T-helper 17 cell (primary cell): ENCODE measurements at regions not wholly inside any gene's neighbourhood (a gene's known extent, or its start where the extent isn't known, plus 50 kb on each side); places are given as distances from the start of the nearest gene placed in this dataset.

Source experiments
- ATAC-seq: fragments of 150-1000 bp; cut with Tn5 transposase; 2 replicates; pipeline ENCODE4 v1.10.0; 2021; ENCODE audit warnings: mild to moderate bottlenecking, moderate library complexity
- DNase-seq, 3 donors: peaks; one replicate each; pipeline versions ENCODE4 v3.0.0 to v3.0.0-alpha.2; 2020 to 2021
- H3K9me3 ChIP-seq: one replicate; pipeline ENCODE4 v1.7.0; 2013; ENCODE audit warnings: low read length, mild to moderate bottlenecking; ENCODE audit not compliant: control insufficient read depth, poor library complexity, severe bottlenecking
- H3K27ac Mint-ChIP-seq: one replicate; pipeline ENCODE4 v1.8.0; 2022; ENCODE audit warnings: mild to moderate bottlenecking, moderate library complexity, mixed read lengths
- H3K27me3 Mint-ChIP-seq: one replicate; pipeline ENCODE4 v1.8.0; 2022; ENCODE audit warnings: mixed read lengths
- H3K36me3 Mint-ChIP-seq: one replicate; pipeline ENCODE4 v1.8.0; 2022; ENCODE audit warnings: low read depth, mixed read lengths
- H3K4me1 Mint-ChIP-seq: one replicate; pipeline ENCODE4 v1.8.0; 2022; ENCODE audit warnings: mild to moderate bottlenecking, mixed read lengths
- H3K4me3 Mint-ChIP-seq: one replicate; pipeline ENCODE4 v1.8.0; 2022; ENCODE audit warnings: mild to moderate bottlenecking, moderate library complexity, mixed read lengths

DNA sequence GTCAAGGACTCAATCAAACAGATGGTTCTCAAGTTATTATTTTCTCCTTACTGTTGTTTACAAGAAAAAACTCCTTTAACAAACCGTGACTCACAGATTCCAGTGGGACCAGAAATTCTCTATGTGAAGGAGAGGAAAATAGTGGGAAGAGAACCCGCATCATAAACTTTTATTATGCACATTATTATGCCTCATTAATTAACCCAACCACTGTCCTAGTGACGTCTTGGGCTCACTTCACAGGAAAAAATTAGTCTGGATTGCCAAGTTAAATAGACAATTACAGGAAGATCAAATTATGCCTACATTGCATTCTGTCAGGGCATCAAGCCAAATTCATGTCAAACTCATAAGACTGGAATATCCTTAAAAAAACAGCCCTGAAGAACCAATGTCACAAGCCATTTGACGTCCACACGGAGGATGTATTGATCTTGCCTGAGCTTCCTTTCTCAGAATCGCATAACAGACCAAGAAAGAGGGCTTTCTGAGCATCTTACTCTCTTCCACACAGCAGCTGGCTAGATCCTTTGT lies 347.8 kb downstream of the DUSP10 start:
- Mint-ChIP-seq H3K4me1 (no peaks in the 10 kb centered on the region), H3K27me3 (peaks cover 5% of the 10 kb centered on the region), H3K36me3 (no peaks in the 10 kb centered on the region), H3K27ac (no peak overlapping the region), H3K4me3 (no peak overlapping the region)
- ATAC-seq: no peak
- DNase-seq: no peak
- H3K9me3 ChIP-seq: no peaks in the 10 kb centered on the region

DNA sequence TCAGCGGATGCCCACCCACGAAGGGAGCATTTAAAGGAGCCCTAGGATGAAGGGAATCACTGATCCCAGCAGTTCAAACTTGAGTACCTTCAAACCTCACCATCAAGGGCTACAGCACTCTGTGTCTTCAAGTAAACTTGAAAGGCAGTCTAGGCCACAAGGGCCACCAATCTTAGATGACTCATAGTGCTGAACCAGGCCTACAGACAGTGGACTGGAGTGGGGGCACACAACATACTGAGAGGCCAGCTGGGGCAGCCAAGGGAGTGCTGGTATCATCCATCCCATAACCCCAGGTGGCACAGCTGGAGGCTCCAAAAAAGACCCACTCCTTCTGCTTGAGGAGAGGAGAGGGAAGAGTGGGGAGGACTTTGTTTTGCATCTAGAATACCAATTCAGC lies 345.4 kb downstream of the DUSP10 start:
- no peaks in the 10 kb centered on the region for H3K4me1 Mint-ChIP-seq
- no peak overlapping the region for H3K27ac Mint-ChIP-seq
- no peaks in the 10 kb centered on the region for H3K9me3 ChIP-seq
- H3K4me3 Mint-ChIP-seq: no peak overlapping the region
- no peaks in the 10 kb centered on the region for H3K36me3 Mint-ChIP-seq
- DNase-seq (no peak), ATAC-seq (no peak)
- H3K27me3 Mint-ChIP-seq: peaks cover 5% of the 10 kb centered on the region

DNA sequence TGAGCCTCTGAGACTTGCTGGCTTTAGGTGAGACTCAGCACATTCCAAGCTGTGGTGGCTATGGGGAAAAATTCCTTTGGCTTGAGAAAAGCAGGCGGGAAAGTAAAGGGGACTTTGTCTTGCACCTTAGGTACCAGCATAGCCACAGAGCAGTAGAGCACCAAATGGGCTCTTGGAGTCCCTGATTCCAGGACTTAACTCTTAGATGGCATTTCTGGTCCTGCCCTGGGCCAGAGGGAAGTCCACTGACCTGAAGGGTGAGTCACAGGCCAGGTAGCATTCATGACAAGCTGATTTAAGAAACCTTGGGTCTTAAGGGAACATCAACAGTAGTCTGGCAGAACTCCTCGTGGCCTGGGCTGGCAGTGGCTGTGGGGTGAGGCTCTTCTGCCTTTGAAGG lies 344.7 kb downstream of the DUSP10 start:
- Mint-ChIP-seq H3K4me1 (no peaks in the 10 kb centered on the region), H3K27ac (no peak overlapping the region), H3K36me3 (no peaks in the 10 kb centered on the region), H3K4me3 (no peak overlapping the region), H3K27me3 (peaks cover 5% of the 10 kb centered on the region)
- ATAC-seq (no peak), DNase-seq (no peak)
- H3K9me3 ChIP-seq: no peaks in the 10 kb centered on the region

GRCh38 chr1:221397606-221398005 lies 344.3 kb downstream of the DUSP10 start:
- ATAC-seq: no peak
- H3K4me1 Mint-ChIP-seq: no peaks in the 10 kb centered on the region
- no peaks in the 10 kb centered on the region for H3K36me3 Mint-ChIP-seq
- H3K9me3 ChIP-seq: no peaks in the 10 kb centered on the region
- no peak for DNase-seq
- peaks cover 5% of the 10 kb centered on the region for H3K27me3 Mint-ChIP-seq
- no peak overlapping the region for H3K27ac Mint-ChIP-seq
- H3K4me3 Mint-ChIP-seq: no peak overlapping the region

DNA sequence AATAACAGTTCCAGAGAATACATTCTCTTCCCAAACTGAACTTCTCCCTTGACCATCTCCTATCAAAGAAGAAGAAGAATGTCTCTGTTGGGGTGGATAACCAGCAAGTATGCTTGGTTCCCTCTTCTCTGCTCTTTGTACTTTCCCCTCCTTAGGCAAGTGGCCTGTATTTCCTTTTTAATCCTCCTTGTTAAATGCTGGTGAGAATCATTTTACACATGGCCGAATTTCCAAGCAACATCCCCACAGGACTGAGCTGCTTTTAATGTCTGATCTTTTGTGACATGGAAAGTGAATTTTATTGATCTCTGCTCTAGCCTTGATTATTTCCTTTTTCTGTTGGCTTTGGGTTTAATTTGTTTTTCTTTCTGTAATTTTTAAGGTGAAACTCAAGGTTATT lies 336.7 kb downstream of the DUSP10 start:
- no peak for DNase-seq

DNA sequence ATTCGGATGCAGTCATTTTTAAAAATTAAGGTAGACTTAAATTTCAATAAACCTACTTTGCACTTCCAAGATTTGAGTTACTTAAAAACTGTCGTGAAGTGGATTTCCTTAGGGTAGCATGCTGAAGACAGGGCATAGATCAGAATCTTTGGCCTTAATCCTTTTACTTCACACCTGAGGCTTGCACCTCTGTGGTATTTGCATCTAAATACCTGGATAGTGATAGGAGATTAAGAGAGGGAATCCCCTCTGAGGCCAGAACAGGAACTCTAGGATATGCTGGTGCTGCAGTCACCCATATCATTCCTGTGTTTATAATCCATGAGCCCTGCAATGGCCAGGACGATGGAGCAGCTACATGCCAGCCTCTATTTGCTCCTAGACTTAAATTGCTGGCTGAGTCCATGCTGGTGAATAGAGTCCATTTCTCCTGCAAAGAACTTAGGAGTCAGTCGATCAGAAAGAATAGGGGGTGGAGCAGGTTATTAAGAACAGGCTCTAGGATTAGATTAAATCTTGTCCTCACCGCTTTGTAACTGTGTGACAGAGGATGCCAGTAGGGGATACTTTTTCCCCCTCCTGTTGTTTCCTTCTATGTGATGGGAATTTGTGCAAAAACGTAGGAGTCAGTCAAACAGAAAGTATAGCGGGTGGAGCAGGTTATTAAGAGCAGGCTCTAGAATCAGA lies 333.6 kb downstream of the DUSP10 start:
- Mint-ChIP-seq H3K27ac (no peak overlapping the region), H3K4me3 (no peak overlapping the region), H3K4me1 (peaks cover 4% of the 10 kb centered on the region), H3K27me3 (peaks cover 40% of the 10 kb centered on the region), H3K36me3 (no peaks in the 10 kb centered on the region)
- H3K9me3 ChIP-seq: peaks cover 3% of the 10 kb centered on the region
- no peak for DNase-seq
- no peak for ATAC-seq

More for the DNA sequence above, 336.7 kb downstream of the DUSP10 start:
- Mint-ChIP-seq H3K27me3 (peaks cover 25% of the 10 kb centered on the region), H3K4me1 (peaks cover 4% of the 10 kb centered on the region), H3K36me3 (no peaks in the 10 kb centered on the region), H3K4me3 (no peak overlapping the region), H3K27ac (no peak overlapping the region)
- no peak for ATAC-seq
- H3K9me3 ChIP-seq: no peaks in the 10 kb centered on the region

DNA sequence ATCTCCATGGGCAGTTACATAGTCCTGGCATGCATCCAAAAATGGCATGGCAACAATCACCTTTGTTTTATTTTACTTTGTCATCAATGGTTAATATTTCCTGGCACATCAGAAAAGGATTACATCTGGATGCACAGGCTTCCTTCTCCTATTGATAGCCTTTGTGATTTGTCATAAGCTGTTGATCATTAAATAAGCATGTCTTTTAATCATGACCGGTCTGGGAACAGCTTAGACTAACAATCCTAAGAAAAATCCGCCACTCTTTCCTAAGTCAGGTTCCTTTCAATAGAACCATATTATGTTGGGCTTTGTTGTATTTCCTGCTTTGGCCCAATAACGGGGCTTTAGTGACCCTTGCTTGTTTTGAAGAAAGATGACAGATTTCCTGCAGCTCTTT lies 330.6 kb downstream of the DUSP10 start:
- no peak for ATAC-seq
- Mint-ChIP-seq H3K27ac (no peak overlapping the region), H3K27me3 (peaks cover 49% of the 10 kb centered on the region), H3K4me3 (no peak overlapping the region), H3K4me1 (no peaks in the 10 kb centered on the region), H3K36me3 (peaks cover 3% of the 10 kb centered on the region)
- DNase-seq: no peak
- peaks cover 3% of the 10 kb centered on the region for H3K9me3 ChIP-seq

DNA sequence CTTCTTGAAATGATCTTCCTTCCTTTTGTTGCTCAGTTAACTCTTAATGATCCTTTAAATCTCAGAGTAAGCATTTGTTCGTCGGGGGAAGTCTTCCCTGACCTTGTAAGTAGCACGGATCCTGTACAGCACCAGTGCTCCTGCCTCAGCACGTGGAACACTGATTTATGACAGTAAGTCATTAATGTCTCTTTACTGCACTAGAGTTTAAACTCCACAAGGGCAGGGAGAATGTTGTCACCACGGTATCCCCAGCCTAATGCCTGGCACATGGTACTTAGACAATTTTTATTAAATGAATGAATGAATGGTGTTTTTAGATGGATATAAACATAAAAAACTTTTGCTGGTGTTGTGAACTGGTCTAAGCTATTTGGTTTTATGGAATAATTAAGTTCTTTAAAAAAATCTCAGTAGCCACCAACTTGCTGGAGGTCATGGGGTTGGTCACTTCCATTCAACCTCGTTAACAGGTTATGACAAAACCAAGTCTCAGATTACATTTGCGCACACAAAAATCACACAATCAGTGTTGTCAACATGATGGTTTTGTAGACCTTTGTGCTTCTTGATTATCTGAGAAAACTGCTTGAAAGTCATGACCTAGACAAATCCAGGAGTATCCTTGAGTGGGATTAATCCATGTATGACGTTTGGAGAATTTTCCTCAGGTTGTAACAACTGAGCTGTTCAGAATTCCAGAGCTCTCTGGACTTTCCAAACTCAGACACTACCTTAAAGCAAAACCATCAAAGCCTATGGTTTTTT lies 326.9 kb downstream of the DUSP10 start:
- peaks cover 3% of the 10 kb centered on the region for H3K9me3 ChIP-seq
- Mint-ChIP-seq H3K27me3 (peaks cover 26% of the 10 kb centered on the region), H3K27ac (no peak overlapping the region), H3K4me3 (no peak overlapping the region), H3K4me1 (no peaks in the 10 kb centered on the region), H3K36me3 (peaks cover 3% of the 10 kb centered on the region)
- ATAC-seq (no peak), DNase-seq (no peak)

- H3K27ac Mint-ChIP-seq: no peak overlapping the region
- H3K9me3 ChIP-seq: peaks cover 3% of the 10 kb centered on the region
- H3K36me3 Mint-ChIP-seq: peaks cover 3% of the 10 kb centered on the region
- no peak for ATAC-seq
- H3K4me1 Mint-ChIP-seq: no peaks in the 10 kb centered on the region
- peaks cover 19% of the 10 kb centered on the region for H3K27me3 Mint-ChIP-seq
- no peak overlapping the region for H3K4me3 Mint-ChIP-seq
- DNase-seq: no peak
Observed at GRCh38 chr1:221415651-221416050, 326.2 kb downstream of the DUSP10 start.

DNA sequence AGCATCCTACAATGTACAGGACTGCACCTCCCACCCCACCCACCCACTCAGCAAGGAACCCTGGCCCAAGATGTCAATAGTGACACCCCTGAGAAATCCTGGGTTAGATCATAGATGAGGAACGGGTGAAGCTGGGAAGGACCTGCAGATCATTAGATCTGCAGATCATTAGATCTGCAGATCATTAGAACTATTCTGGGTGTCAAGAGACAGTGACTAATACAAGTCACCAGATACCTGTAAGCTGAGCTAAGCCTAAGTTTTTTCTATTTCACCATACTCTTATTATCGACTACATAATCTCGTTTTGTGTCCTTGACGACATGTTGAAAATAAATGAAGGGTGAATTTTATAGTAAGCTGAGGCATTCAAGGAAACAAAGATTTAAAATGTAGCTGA lies 325.7 kb downstream of the DUSP10 start:
- Mint-ChIP-seq H3K27me3 (peaks cover 14% of the 10 kb centered on the region), H3K4me3 (no peak overlapping the region), H3K4me1 (no peaks in the 10 kb centered on the region), H3K27ac (no peak overlapping the region), H3K36me3 (peaks cover 3% of the 10 kb centered on the region)
- H3K9me3 ChIP-seq: peaks cover 3% of the 10 kb centered on the region
- ATAC-seq (no peak), DNase-seq (no peak)

DNA sequence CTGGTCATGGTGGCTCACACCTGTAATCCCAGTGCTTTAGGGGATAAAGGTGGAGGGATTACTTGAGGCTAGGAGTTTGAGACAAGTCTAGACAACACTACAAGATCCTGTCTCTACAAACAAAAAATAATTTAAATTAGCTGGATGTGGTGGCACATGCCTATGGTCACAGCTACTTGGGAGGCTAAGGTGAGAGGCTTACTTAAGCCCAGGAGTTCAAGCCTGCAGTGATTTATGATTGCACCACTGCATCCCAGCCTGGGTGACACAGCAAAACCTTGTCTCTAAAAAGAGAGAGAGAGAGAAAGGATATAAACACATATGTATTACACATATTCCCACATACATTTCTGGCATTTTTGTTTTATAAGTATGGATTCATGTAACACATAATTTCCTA lies 325.2 kb downstream of the DUSP10 start:
- no peak overlapping the region for H3K4me3 Mint-ChIP-seq
- ATAC-seq: no peak
- no peaks in the 10 kb centered on the region for H3K9me3 ChIP-seq
- H3K4me1 Mint-ChIP-seq: no peaks in the 10 kb centered on the region
- H3K27me3 Mint-ChIP-seq: peaks cover 9% of the 10 kb centered on the region
- H3K27ac Mint-ChIP-seq: no peak overlapping the region
- peaks cover 3% of the 10 kb centered on the region for H3K36me3 Mint-ChIP-seq
- no peak for DNase-seq

- Mint-ChIP-seq H3K27me3 (peaks cover 9% of the 10 kb centered on the region), H3K4me3 (no peak overlapping the region), H3K36me3 (peaks cover 3% of the 10 kb centered on the region), H3K27ac (no peak overlapping the region), H3K4me1 (no peaks in the 10 kb centered on the region)
- DNase-seq (no peak), ATAC-seq (no peak)
- H3K9me3 ChIP-seq: no peaks in the 10 kb centered on the region
Observed at GRCh38 chr1:221418346-221418745, 323.5 kb downstream of the DUSP10 start.

DNA sequence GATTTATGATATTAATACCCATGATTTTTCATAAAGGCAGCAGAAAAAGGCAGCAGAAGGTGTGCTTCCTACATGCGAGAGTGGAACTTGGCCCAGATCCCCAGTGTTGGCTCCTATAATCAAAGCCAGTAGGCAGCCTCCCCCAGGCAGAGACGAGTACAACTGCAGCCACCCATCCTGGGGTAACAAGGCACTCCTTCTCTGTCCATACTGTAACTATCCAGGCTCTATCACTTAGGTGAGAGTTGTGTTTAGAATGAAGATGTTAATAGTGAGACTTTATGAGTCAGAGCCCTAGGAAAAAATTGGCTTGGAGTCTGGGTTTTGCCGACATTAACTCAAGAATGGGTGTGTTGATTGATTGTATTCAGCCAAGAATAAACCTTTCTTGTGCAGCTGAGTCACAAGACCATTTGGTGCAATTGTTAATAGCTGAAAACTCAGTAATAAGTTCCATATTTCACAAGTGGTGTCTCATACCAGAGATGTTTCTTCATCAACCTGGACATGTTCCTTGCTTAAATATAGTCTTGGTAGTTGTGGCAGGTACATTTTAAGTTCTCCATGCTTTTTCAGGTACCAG lies 322.3 kb downstream of the DUSP10 start:
- ATAC-seq: no peak
- no peaks in the 10 kb centered on the region for H3K9me3 ChIP-seq
- DNase-seq: no peak
- H3K27me3 Mint-ChIP-seq: peaks cover 3% of the 10 kb centered on the region
- no peak overlapping the region for H3K27ac Mint-ChIP-seq
- no peak overlapping the region for H3K4me3 Mint-ChIP-seq
- no peaks in the 10 kb centered on the region for H3K36me3 Mint-ChIP-seq
- H3K4me1 Mint-ChIP-seq: no peaks in the 10 kb centered on the region
